ENCODE measurements at regions not wholly inside any gene's neighbourhood (a gene's known extent, or its start where the extent isn't known, plus 50 kb on each side); places are given as distances from the start of the nearest gene placed in this dataset.

DNA sequence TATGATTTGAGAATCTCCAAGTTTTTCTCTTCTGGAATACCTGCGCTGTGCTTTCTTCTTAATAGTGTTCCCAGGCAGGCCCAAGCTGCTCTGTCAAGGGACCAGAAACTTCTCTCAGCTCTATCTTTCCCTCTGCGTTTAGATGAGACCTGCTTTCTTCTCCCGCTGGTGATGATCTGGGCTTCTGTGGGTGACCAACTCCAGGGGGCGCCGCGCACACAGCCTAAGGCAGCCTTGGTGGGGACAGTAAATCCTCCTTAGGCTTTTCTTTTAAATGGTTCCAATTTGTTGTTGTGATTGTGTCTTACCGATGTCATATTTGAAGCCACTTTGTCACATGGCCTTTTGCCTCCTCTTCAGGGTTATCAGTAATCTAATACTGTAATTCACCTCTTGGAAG is 439.4 kb upstream of the KLF12 start:
- TF ChIP-seq POLR2A (IDR thresholded peaks at IDR 0.05; ENCODE audit: low read depth) = no peak
- TF ChIP-seq, protein P1, sequence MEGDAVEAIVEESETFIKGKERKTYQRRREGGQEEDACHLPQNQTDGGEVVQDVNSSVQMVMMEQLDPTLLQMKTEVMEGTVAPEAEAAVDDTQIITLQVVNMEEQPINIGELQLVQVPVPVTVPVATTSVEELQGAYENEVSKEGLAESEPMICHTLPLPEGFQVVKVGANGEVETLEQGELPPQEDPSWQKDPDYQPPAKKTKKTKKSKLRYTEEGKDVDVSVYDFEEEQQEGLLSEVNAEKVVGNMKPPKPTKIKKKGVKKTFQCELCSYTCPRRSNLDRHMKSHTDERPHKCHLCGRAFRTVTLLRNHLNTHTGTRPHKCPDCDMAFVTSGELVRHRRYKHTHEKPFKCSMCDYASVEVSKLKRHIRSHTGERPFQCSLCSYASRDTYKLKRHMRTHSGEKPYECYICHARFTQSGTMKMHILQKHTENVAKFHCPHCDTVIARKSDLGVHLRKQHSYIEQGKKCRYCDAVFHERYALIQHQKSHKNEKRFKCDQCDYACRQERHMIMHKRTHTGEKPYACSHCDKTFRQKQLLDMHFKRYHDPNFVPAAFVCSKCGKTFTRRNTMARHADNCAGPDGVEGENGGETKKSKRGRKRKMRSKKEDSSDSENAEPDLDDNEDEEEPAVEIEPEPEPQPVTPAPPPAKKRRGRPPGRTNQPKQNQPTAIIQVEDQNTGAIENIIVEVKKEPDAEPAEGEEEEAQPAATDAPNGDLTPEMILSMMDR (IDR thresholded peaks at IDR 0.05) = no peak
